Neural progenitor cell (in vitro differentiated cells): ENCODE measurements at regions not wholly inside any gene's neighbourhood (a gene's known extent, or its start where the extent isn't known, plus 50 kb on each side); places are given as distances from the start of the nearest gene placed in this dataset.
"Not testable (repeated sequence)": the region's sequence is repeated elsewhere in the genome, so short reads cannot be mapped to it uniquely, and the experiment has no call there.

Experiments used
- DNase-seq: peaks from one replicate; pipeline ENCODE4 v3.0.0-alpha.2; 2016; ENCODE audit warnings: low spot score
- H2AFZ ChIP-seq: fragments of 200-600 bp; sonication (generic); replicated peaks from 2 replicates; pipeline ENCODE4 v1.6.1; 2016; ENCODE audit warnings: antibody characterized with exemption
- H3F3A ChIP-seq: fragments of 200-600 bp; sonication (generic); 2 replicates; pipeline ENCODE4 v1.6.1; 2016; ENCODE audit warnings: antibody characterized with exemption, low read depth
- H3K27ac ChIP-seq: fragments of 200-600 bp; sonication (generic); 2 replicates; pipeline ENCODE4 v1.5.1; 2016; ENCODE audit warnings: mild to moderate bottlenecking
- H3K27me3 ChIP-seq: fragments of 200-600 bp; sonication (generic); 2 replicates; pipeline ENCODE4 v1.6.1; 2016; ENCODE audit warnings: mild to moderate bottlenecking, moderate library complexity
- H3K36me3 ChIP-seq: fragments of 200-600 bp; sonication (generic); 2 replicates; pipeline ENCODE4 v1.5.1; 2016
- H3K4me1 ChIP-seq: fragments of 200-600 bp; sonication (generic); 2 replicates; pipeline ENCODE4 v1.6.1; 2016; ENCODE audit warnings: mixed run types
- H3K4me2 ChIP-seq: fragments of 200-600 bp; sonication (generic); 2 replicates; pipeline ENCODE4 v1.6.1; 2016
- H3K4me3 ChIP-seq: fragments of 200-600 bp; sonication (generic); 2 replicates; pipeline ENCODE4 v1.5.1; 2016
- H3K79me2 ChIP-seq: fragments of 200-600 bp; sonication (generic); 2 replicates; pipeline ENCODE4 v1.6.1; 2016; ENCODE audit warnings: low read depth
- H3K9ac ChIP-seq: fragments of 200-600 bp; sonication (generic); 2 replicates; pipeline ENCODE4 v1.6.1; 2016
- H3K9me3 ChIP-seq: fragments of 200-600 bp; sonication (generic); 2 replicates; pipeline ENCODE4 v1.5.1; 2016; ENCODE audit warnings: low read depth
- H4K20me1 ChIP-seq: fragments of 200-600 bp; sonication (generic); 2 replicates; pipeline ENCODE4 v1.6.1; 2016; ENCODE audit warnings: low read depth
- H3K27ac Mint-ChIP-seq: 3 replicates; pipeline ENCODE4 v1.8.0; 2021; ENCODE audit warnings: mixed read lengths
- H3K27me3 Mint-ChIP-seq: 2 replicates; pipeline ENCODE4 v1.8.0; 2022; ENCODE audit warnings: low read depth, mild to moderate bottlenecking, inconsistent platforms, moderate library complexity, mixed read lengths; ENCODE audit not compliant: insufficient read depth
- H3K36me3 Mint-ChIP-seq: 3 replicates; pipeline ENCODE4 v1.8.0; 2021; ENCODE audit warnings: mixed read lengths
- H3K4me1 Mint-ChIP-seq: 3 replicates; pipeline ENCODE4 v1.8.0; 2021; ENCODE audit warnings: mixed read lengths
- H3K4me3 Mint-ChIP-seq: 3 replicates; pipeline ENCODE4 v1.8.0; 2021; ENCODE audit warnings: mild to moderate bottlenecking, moderate library complexity, mixed read lengths
- H3K9me3 Mint-ChIP-seq: 3 replicates; pipeline ENCODE4 v1.8.0; 2020; ENCODE audit warnings: mixed read lengths
- EZH2 ChIP-seq: fragments of 200-600 bp; sonication (generic); IDR thresholded peaks from 2 replicates; pipeline ENCODE4 v1.6.1; 2017; ENCODE audit warnings: antibody characterized with exemption, mild to moderate bottlenecking, moderate library complexity
- EZH2phosphoT487 ChIP-seq: fragments of 200-600 bp; sonication (generic); IDR thresholded peaks from 2 replicates; pipeline ENCODE4 v1.6.1; 2017; ENCODE audit warnings: antibody characterized with exemption
- TF ChIP-seq, protein P1 (sequence below): fragments of 200-600 bp; sonication (generic); IDR thresholded peaks from 2 replicates; pipeline ENCODE4 v1.5.1; 2017; ENCODE audit warnings: antibody characterized with exemption, mild to moderate bottlenecking

DNA sequence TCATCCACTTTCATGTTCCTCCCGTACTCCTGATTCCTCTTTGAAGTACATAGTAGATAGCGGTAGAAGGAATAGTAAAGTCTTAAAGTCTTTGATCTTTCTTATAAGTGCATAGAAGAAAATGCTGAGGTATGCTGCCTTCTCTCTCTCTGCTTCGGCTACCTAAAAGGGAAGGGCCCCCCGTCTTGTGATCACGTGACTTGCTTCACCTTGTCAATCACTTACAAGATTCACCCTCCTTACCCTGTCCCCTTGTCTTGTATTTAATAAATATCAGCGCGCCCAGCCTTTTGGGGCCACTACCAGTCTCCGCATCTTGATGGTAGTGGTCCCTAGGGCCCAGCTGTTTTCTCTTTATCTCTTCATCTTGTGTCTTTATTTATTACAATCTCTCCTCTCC is 932.2 kb upstream of the FANCL start:
- Mint-ChIP-seq H3K27me3 (no peaks in the 10 kb centered on the region), H3K27ac (no peak overlapping the region), H3K36me3 (no peaks in the 10 kb centered on the region), H3K4me1 (peaks cover 19% of the 10 kb centered on the region), H3K4me3 (no peak overlapping the region), H3K9me3 (no peaks in the 10 kb centered on the region)
- Histone ChIP-seq H3K4me1 (peaks cover 12% of the 10 kb centered on the region), H3F3A (peaks cover 18% of the 10 kb centered on the region), H3K27ac (no peak overlapping the region), H2AFZ (no peak overlapping the region), H3K27me3 (no peaks in the 10 kb centered on the region), H3K9ac (no peak overlapping the region), H3K4me2 (no peak overlapping the region), H4K20me1 (no peaks in the 10 kb centered on the region), H3K4me3 (no peak overlapping the region), H3K36me3 (no peaks in the 10 kb centered on the region), H3K9me3 (no peaks in the 10 kb centered on the region), H3K79me2 (no peaks in the 10 kb centered on the region)
- TF ChIP-seq EZH2phosphoT487 (no peak), EZH2 (no peak)
- TF ChIP-seq, protein P1, sequence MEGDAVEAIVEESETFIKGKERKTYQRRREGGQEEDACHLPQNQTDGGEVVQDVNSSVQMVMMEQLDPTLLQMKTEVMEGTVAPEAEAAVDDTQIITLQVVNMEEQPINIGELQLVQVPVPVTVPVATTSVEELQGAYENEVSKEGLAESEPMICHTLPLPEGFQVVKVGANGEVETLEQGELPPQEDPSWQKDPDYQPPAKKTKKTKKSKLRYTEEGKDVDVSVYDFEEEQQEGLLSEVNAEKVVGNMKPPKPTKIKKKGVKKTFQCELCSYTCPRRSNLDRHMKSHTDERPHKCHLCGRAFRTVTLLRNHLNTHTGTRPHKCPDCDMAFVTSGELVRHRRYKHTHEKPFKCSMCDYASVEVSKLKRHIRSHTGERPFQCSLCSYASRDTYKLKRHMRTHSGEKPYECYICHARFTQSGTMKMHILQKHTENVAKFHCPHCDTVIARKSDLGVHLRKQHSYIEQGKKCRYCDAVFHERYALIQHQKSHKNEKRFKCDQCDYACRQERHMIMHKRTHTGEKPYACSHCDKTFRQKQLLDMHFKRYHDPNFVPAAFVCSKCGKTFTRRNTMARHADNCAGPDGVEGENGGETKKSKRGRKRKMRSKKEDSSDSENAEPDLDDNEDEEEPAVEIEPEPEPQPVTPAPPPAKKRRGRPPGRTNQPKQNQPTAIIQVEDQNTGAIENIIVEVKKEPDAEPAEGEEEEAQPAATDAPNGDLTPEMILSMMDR, result no peak
- DNase-seq, result no peak

DNA sequence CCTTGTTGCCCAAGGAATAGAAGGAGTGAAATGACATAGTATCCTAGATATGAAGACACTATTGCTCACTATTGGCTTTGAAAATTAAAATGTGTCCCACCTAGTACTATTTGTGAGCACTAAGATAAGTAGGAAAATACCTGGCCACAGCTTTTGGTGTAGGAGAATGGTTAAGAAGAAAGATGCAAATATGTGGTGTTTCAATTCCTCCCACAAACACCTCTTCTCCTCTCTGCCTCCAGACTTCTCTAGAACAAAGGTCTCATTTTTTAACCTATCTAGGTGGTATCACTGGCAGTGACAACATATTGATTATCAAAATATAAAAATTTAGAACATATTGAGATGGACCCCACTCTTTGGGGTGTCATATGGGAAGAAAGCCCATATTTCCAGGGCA is 929.9 kb upstream of the FANCL start:
- Histone ChIP-seq H3K27me3 (no peaks in the 10 kb centered on the region), H3K4me2 (no peak overlapping the region), H3K27ac (no peak overlapping the region), H4K20me1 (no peaks in the 10 kb centered on the region), H3K9ac (no peak overlapping the region), H3K9me3 (no peaks in the 10 kb centered on the region), H3K36me3 (no peaks in the 10 kb centered on the region), H3K4me1 (peaks cover 12% of the 10 kb centered on the region), H3F3A (peaks cover 18% of the 10 kb centered on the region), H2AFZ (no peak overlapping the region), H3K79me2 (no peaks in the 10 kb centered on the region), H3K4me3 (no peak overlapping the region)
- Mint-ChIP-seq H3K4me3 (no peak overlapping the region), H3K9me3 (no peaks in the 10 kb centered on the region), H3K27me3 (no peaks in the 10 kb centered on the region), H3K27ac (no peak overlapping the region), H3K36me3 (no peaks in the 10 kb centered on the region), H3K4me1 (peaks cover 17% of the 10 kb centered on the region)
- no peak for DNase-seq
- TF ChIP-seq EZH2, result no peak
- no peak for TF ChIP-seq EZH2phosphoT487
- TF ChIP-seq, protein P1, result no peak

DNA sequence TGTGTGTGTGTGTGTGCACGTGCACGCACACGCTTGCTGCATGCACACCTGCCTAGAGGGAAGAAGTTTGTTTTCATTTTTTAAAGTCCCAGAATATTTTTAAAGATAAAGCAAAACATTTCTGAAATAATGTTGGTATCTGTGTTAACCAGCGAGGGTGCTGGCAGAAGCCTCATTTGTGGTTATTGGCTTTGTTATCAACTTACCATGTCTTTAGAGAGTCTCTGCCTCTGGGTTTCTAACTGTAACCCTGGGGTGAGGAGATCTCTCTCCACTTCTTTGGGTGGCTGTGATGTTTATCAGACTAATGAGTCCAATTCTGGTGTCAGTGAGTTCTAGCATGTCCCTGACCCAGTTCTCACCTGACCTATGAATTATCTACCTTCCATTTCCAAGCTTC is 927.6 kb upstream of the FANCL start:
- H3K79me2 ChIP-seq, result no peaks in the 10 kb centered on the region
- Mint-ChIP-seq H3K27ac (no peak overlapping the region), H3K4me1 (no peaks in the 10 kb centered on the region), H3K9me3 (no peaks in the 10 kb centered on the region), H3K36me3 (no peaks in the 10 kb centered on the region), H3K27me3 (no peaks in the 10 kb centered on the region), H3K4me3 (no peak overlapping the region)
- H2AFZ ChIP-seq, result no peak overlapping the region
- no peak overlapping the region for H3K4me2 ChIP-seq
- H3F3A ChIP-seq, result peaks cover 2% of the 10 kb centered on the region
- H4K20me1 ChIP-seq, result no peaks in the 10 kb centered on the region
- H3K9ac ChIP-seq, result no peak overlapping the region
- no peak for DNase-seq
- TF ChIP-seq, protein P1, result no peak
- TF ChIP-seq EZH2 (no peak), EZH2phosphoT487 (no peak)
- H3K9me3 ChIP-seq, result no peaks in the 10 kb centered on the region
- H3K36me3 ChIP-seq, result no peaks in the 10 kb centered on the region
- H3K4me3 ChIP-seq, result no peak overlapping the region
- no peaks in the 10 kb centered on the region for H3K27me3 ChIP-seq
- H3K4me1 ChIP-seq, result no peaks in the 10 kb centered on the region
- no peak overlapping the region for H3K27ac ChIP-seq

DNA sequence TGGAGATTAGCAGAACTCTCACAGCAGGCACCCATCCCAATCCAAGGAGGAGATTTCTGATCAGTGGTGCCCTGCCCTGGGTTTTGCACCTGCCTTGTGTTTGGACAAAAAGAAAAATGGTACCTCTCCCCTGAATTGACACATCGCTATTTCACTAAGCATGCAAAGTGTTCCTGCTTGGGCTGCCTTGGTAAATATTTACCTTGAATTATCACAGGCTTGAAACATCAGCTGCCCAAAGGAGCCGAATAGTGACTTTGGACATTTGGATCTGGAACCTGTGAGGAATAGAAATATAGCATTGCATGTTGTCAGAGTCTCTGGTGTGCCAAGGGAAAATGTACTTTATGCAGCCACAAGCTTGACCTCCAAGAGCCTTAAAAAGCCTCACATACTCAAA is 926.4 kb upstream of the FANCL start:
- H3K9me3 Mint-ChIP-seq, result peaks cover 2% of the 10 kb centered on the region
- no peaks in the 10 kb centered on the region for H3K36me3 Mint-ChIP-seq
- H4K20me1 ChIP-seq, result no peaks in the 10 kb centered on the region
- no peaks in the 10 kb centered on the region for H3K36me3 ChIP-seq
- DNase-seq, result no peak
- H3K4me1 Mint-ChIP-seq, result no peaks in the 10 kb centered on the region
- TF ChIP-seq, protein P1, result no peak
- TF ChIP-seq EZH2phosphoT487, result no peak
- TF ChIP-seq EZH2, result no peak
- H3K4me3 Mint-ChIP-seq, result no peak overlapping the region
- H3K79me2 ChIP-seq, result no peaks in the 10 kb centered on the region
- H3K27ac Mint-ChIP-seq, result no peak overlapping the region
- H3F3A ChIP-seq, result no peaks in the 10 kb centered on the region
- no peak overlapping the region for H2AFZ ChIP-seq
- no peak overlapping the region for H3K4me2 ChIP-seq
- H3K27me3 Mint-ChIP-seq, result no peaks in the 10 kb centered on the region
- H3K27ac ChIP-seq, result no peak overlapping the region
- H3K9ac ChIP-seq, result no peak overlapping the region
- H3K4me1 ChIP-seq, result no peaks in the 10 kb centered on the region
- no peak overlapping the region for H3K4me3 ChIP-seq
- H3K9me3 ChIP-seq, result no peaks in the 10 kb centered on the region
- no peaks in the 10 kb centered on the region for H3K27me3 ChIP-seq

DNA sequence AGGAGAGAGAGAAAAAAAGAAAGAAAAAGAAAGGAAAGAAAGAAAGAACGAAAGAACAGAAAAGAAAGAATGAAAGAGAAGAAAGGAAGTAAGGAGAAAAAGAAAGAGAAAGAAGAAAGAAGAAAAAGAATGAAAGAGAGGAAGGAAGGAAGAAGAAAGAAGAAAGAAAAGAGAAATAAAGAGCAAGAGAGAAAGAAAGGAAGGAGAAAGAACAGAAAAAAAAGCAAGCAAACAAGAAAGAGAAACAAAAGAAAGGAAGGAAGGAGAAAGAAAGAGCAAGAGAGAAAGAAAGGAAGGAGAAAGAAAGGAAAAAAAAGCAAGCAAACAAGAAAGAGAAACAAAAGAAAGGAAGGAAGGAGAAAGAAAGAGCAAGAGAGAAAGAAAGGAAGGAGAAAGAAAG is 916.8 kb upstream of the FANCL start:
- not testable (repeated sequence) for H3K9me3 ChIP-seq, H3F3A ChIP-seq, H3K4me2 ChIP-seq, H3K27ac Mint-ChIP-seq, H3K36me3 Mint-ChIP-seq, H3K27me3 Mint-ChIP-seq, H3K4me3 Mint-ChIP-seq, H3K4me1 ChIP-seq, H3K27ac ChIP-seq, H4K20me1 ChIP-seq, H3K9ac ChIP-seq, H3K4me1 Mint-ChIP-seq, H3K36me3 ChIP-seq, H3K79me2 ChIP-seq, H3K27me3 ChIP-seq, H2AFZ ChIP-seq, DNase-seq, H3K9me3 Mint-ChIP-seq, H3K4me3 ChIP-seq
